ENCODE measurements at regions not wholly inside any gene's neighbourhood (a gene's known extent, or its start where the extent isn't known, plus 50 kb on each side); places are given as distances from the start of the nearest gene placed in this dataset.
"Not testable (repeated sequence)": the region's sequence is repeated elsewhere in the genome, so short reads cannot be mapped to it uniquely, and the experiment has no call there.

DNA sequence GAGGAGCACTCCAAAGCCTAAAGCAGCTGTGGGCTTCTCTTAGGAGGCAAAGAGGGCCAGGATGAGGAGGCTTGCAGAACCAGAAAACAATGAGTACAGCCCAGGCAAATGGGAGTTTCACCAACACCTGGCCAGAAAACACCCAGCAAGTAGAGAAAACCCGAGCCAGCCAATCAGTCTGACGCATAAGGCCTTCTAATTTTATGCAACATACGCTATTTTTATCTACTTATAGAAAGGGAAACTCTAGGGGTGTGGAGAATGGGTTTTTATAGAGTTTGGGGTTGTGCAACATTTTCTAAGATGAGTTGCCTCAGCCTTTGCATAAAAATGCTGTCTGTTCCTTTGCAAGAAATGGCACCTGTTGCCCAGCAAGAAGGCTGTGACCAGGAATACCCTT, 529.0 kb upstream of the CDH5 start:
- no peak for DNase-seq (ENCODE audit: low read depth in 3 of 3)

DNA sequence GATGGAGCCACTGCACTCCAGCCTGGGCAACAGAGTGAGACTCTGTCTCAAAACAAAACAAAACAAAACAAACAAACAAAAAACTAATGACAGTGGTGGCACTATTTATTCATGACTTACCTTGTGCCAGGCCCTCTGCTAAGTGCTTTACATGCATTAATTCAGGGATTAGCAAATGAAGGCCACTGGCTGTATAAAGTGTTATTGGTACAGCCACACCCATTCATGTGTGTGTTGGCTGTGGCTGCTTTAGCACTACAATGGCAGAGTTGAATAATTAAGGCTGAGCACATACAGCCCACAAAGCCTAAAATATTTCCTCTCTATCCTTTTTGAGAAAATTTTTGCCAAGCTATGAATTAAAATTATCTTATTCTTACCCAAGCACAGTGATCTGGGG, 531.8 kb upstream of the CDH5 start:
- DNase-seq (ENCODE audit: low read depth in 3 of 3): no peak

DNA sequence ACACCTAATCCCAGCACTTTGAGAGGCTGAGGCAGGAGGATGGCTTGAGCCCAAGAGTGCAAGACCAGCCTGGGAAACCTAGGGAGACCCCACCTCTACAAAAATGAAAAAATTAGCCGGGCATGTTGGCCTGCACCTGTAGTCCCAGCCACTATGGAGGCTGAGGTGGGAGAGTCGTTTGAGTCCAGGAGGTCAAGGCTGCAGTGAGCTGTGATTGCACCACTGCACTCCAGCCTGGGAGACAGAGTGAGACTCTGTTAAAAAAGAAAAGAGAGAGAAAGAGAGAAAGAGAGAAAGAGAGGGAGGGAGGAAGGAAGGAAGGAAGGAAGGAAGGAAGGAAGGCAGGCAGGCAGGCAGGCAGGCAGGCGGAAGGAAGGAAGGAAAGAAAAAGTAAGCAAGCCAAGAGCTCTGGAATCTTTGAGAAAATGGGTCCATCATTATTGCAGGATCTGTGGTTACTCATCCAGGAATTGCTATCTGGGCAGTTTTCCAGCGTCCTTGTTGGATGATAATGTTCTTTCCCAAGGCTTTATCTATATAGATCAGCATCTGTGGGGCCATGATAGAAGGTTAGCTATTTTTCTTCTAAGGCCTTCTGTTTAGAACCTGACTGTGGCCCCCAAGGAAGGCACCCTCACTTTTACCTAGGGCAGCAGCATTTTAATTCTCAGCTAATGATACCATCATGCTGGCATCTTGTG, 533.2 kb upstream of the CDH5 start:
- DNase-seq (ENCODE audit: low read depth in 3 of 3): no peak

DNA sequence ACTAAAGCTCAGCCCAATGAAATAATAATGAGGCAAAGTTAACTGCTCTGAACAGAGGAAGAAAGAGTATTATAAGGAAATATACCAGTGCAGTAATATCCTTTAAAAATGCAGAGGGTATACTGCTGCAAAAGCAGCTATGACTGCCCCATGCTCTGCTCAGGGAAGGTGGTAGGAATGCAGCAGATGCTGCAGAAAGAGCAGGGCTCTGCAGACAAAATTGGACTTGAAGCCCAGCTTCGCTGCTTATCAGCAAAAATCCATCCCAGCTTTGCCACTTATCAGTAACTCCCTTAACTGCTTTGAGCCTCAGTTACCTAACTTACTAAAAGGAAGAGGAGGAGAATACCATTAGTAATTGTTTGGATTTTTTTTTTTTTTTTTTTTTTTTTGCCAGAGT, 533.8 kb upstream of the CDH5 start:
- no peak for DNase-seq (ENCODE audit: low read depth in 3 of 3)

DNA sequence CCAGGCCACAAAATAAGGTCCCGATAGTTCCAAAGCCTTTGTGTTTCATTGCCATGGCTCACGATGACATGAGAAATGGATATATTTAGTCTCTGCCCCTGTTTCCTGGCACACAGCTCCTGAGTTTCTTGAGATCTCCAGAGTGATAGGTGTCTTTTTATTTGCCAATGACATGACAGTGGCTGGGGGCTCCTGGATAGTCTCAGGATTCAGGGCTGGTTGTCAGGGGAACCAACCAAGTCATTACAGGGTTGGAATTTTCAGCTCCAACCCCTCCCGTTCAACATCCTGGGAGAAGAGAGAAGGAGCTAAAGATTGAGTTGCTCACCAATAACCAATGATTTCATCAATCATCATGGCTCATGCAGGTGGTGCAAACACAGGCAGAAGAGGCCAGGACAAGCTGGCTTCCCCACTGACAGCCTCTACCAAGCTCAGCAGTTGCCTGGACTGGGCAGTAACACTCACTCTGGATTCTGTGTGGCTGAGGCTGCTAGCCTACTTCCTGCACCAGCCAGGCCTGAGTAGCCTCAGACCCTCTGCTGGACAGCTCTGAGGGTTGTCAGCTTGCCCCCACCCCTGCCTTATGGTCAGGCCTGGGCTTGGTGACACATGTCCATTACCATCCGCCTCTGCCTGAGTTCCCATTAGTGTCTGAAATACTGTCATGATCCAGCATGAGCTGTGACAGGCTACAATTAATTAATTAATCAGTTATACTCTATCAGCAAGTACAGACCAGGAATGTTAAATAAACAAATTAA, 534.4 kb upstream of the CDH5 start:
- DNase-seq (ENCODE audit: low read depth in 3 of 3): no peak

DNA sequence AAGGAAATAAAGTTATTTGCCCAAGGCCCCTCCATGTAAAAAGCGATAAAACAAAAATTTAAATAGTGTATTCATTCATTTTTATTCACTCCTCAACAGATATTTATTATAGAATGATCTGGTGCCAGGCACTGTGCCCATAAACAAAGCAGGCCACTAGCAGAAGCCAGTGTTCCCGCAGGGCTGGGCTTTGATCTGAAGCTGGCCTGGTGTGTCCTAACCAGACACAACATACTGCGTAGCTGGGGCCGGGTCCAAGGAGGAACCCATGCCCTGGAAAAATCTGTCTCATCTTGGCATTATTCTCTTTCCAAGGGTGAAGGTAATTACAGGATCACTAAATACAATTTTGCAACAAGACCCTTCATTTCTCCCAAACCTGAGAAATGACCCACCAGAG, 537.4 kb upstream of the CDH5 start:
- DNase-seq (ENCODE audit: low read depth in 3 of 3): no peak

DNA sequence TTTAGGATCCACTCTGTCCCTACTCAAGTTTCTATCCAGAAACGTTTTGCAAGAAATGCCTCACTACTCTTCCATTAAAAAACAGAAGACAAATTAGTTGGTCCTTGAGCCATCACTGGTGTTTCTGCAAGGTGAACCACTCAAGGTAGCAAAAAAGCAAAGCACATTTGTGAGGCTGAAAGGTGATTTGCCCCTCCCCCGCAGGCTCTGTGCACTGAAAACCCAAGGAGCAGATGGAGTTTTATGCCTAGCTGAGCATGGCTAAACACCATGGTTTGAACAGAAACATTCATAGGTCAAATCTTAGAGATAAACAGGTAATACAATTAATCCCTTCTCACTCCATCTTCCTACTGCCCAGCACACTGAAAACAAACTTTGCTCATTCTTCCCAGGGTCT, 538.2 kb upstream of the CDH5 start:
- no peak for DNase-seq (ENCODE audit: low read depth in 3 of 3)

DNA sequence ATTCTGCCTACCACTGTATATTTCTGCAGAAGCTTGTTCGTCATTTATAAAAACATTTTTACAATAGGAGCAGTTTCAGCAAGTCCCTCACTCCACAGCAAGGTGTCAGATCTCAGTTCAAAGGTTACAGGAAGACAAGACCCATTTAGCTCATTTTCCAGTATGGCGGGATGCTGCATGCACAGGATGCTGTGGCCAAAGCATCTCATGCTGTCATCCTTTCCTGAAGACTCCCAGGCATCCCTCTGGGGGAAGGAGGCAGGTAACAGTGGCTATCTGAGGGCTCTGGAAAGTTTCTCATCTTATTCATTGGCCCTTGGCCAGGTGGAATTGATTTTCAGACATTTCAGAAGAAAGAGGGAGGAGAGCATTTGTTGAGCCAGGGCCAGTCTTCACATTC, 539.3 kb upstream of the CDH5 start:
- DNase-seq (ENCODE audit: low read depth in 3 of 3): no peak

DNA sequence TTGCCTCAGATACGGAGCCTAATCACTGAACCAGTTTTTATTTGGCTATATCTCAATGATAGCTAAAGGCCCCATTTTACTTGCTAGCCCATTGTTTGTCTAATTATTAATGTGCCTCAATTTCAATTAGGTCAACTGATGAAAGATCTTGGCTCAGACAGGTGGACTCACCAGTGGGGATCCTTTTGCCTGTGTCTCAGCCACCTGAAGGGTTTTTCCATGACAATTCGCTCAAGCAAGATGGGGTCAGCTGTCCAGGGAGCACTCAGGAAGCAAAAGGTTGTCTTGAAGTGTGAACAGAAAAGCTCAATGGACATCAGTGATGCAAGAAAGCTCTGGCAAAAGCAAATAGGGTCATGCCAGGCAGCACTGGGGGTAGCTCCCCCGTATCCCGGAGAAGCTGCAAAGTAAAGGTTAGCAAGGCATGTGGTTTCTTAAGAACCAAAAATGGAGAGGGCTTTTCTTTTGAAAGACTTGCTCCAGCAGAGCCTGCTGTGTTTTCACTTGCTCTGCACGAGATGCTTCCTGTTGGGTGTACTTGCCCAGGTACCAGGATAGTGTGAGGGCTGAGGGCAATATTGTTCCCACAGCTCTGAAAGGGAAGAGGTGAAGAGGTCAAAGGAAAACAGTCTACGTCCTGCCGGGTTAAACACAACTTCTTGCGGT, 541.2 kb upstream of the CDH5 start:
- no peak for DNase-seq (ENCODE audit: low read depth in 3 of 3)

DNA sequence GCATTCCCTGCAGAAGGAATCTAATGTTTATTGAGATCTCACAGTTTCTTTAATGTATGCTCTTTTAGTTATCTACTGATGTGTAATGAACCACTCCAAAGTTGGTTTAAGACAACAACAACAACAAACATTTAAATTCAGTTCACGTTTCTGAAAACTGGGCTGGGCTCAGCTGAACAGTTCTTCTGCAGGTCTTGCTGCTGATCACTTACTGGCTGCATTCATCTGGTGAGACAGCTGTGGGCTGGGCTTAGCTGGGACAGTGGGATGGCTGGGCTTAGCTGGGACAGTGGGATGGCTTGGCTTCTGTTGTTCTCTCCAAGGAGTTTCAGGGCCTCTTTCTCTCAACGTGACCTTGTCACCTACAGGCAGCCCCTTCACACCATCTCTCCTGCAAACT, 544.3 kb upstream of the CDH5 start:
- no peak for DNase-seq (ENCODE audit: low read depth in 3 of 3)

DNA sequence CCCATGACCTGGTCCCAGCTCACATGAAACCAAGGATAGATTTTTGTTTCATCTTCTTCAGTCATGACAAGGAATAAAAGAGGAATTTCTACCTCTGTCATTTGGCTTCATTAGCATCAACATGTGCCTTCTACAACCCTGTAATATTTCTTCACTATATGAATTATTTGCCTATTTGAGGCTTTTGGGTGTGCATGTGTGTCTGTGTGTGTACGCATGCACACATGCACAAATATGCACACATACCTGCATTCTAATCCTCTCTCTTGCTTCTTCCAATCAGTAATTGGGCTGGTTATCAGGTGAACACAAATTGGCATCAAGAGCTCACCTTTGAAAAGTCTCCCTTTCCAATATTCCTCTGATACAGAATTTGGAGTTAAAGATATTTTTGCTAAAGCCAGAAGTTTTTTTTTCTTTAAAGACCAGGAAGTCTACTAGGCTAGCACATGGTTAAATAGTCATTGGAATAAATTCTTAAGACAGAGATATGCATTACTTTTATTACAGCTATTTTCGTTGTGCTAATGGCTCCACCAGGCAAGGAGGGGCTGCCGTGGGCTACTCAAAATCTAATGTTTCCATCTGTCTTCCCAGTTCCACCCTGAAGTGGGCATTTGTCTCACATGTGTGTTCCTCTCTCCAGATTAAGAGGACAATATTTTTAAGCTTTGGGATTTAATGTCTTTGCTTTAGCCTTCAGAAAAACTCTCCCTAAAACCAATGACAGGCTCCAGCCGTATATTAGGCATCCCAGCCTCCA, 547.2 kb upstream of the CDH5 start:
- DNase-seq (ENCODE audit: low read depth in 3 of 3): no peak

DNA sequence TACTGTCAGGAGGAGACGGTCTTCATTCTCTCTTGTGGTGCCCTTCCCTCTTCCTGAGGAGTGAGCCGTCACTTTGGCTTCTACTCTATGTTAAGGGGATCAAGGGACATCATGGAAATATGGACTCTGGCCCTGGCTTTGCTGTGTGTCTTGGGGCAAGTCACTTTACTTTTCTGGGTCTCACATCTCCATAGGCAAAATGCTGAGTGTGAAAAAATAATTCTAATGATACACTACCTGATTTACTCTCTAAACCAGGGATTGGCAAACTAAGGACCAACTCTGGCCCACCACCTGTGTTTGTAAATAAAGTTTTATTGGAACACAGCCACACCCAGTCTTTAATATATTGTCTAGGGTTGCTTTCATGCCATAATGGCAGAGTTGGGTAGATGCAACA, 548.7 kb upstream of the CDH5 start:
- DNase-seq (ENCODE audit: low read depth in 3 of 3): no peak

DNA sequence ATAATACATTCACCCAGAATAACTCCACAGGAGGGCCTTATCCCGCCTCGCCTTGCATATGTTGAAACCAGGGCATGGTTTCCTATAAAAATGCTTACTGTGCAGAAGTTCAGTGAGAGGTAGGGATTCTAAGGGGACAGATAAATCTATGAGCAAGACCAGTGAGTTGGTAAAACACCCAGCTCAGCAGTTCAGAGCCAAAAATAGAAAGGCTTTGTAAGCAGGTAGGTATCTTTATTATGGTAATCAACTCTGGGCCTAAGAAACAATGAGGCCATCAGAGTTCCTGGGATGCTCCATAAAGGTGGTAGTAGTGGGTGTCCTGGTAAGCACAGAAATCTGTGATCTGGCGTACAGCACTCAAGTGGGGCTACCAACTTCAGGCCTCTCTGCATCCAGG, 549.4 kb upstream of the CDH5 start:
- no peak for DNase-seq (ENCODE audit: low read depth in 3 of 3)

DNA sequence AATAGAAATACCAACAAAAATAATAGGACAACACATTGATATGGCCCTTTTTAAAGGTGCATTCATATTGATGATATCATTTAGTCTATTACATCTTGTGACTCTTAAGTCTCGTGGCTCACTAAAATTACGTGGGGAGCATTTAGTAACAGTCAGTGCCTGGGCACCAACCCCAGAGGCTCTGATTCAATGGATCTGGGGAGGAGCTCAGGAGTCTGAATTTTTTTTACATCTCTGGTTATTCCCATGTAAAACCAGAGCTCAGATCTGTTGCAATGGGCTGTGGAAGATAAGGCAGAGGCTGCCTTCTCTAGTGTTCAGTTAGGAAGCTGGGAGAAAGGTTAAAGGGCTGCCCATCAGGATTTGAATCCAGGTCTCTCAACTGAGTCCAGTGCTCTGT, 549.9 kb upstream of the CDH5 start:
- no peak for DNase-seq (ENCODE audit: low read depth in 3 of 3)

DNA sequence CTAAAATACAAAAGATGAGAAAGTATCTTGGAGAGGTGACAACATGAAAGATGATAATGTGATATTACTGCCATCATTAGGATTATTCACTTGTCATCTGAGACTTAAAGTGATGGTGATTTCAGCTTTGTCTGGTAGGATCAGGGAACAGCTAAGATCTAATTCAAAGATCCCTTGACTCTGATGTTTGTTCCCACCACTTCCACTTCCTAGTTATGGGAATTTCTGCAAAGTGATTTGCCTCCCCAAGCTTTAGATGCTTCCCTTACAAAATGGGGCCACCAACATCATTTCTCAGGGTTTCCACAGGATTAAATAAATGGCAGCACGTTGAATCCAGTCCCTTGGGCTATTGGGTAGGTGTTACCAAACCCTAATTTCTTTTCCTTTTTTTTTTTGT, 550.8 kb upstream of the CDH5 start:
- DNase-seq (ENCODE audit: low read depth in 3 of 3): no peak

DNA sequence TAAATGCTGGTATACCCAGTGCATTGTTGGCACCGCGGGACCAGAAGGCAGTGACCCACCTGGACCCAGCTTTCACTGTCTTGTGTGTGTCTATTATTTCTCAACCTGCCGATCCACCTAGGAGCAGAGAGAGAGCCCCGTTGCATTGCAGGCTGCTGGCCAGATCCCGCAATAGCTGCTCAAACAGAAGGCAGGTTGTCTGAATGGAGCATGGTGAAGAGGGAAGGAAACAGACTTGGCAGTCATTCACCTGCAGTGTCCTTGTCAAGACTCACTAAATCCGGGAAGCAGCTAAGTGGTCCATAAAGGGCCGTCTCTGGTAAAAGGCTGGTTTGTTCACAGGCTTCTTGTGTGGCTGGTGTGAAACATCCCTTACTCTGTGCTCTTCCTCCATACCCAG, 552.6 kb upstream of the CDH5 start:
- not testable (repeated sequence) for DNase-seq (ENCODE audit: low read depth in 3 of 3)

DNA sequence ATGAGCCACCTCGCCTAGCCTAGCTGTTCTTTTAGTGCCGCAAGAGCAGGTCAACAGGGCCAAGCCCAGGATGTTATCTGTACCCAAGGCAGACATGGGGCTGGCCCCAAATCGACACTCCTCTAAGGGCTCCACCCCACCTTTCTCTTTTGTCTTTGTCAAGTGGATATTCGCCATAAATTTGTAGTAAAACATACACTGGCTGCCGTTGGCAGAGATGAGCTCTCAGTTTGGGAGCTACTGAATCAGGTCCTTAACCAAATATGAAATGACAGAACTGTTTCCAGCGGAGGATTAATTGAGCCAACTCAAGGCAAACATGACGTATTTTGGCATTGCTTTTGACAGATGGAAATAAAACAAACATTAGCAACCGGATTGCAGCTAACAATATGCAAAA, 556.9 kb upstream of the CDH5 start:
- DNase-seq (ENCODE audit: low read depth in 3 of 3): no peak

DNA sequence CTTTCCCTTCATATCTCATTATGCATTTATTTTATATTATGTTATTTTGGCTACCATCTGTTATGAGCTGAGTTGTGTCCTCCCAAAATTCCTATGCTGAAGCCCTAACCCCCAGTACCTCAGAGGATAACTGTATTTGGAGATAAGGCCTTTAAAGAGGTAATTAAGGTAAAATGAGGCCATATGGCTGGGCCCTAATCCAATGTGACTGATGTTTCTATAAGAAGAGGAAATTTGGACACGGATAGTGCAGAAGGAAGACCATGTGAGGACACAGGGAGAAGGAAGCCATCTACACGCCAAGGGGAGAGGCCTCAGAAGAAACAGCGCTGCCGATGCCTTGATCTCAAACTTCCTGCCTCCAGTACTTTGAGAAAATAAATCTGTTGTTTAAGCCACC, 557.7 kb upstream of the CDH5 start:
- no peak for DNase-seq (ENCODE audit: low read depth in 3 of 3)

DNA sequence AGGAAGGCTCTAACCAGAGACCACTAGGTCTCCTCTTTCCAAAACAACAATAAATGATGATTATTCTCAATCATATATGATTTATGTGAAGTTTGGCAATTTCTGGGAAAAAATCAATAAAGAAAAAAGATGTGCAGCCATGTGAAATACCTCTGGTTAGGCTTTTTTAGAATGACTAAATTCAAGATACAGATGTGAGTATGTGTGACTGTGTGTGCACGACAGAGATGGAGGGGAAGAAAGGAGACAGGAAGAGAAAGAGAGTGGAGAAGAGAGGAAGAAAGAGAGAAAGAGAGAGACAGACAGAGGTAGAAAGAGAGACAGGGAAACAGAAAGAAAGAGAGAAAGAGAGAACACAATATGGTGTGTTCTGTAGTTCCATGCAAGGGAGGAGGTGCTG, 558.6 kb upstream of the CDH5 start:
- DNase-seq (ENCODE audit: low read depth in 3 of 3): no peak

DNA sequence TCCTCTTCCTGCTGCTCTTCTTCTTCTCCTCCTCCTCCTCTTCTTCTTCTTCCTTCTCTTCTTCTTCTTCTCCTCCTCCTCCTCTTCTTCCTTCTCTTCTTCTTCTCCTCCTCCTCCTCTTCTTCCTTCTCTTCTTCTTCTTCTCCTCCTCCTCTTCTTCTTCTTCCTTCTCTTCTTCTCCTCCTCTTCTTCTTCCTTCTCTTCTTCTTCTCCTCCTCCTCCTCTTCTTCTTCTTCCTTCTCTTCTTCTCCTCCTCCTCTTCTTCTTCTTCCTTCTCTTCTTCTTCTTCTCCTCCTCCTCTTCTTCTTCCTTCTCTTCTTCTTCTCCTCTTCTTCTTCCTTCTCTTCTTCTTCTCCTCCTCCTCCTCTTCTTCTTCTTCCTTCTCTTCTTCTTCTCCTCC, 560.8 kb upstream of the CDH5 start:
- DNase-seq (ENCODE audit: low read depth in 3 of 3): not testable (repeated sequence)

DNA sequence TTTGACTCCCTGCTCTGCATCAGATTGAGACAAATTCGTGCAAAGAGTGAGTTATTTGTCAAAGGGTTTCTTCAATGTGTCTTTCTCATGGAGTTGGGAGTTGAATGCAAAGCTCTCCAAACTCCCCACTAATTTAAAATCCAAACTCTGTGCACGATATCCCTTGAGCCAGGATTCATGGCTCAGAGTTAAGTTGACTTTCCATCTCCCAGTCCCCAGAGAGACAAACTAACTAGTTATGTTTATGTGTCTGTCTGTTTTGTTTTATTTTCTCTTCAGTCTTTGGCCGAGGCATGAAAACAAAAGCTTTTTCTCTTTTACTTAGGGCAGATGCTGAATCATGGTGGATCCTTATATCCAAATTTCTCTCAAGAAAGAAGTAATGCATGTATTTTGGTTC, 570.0 kb upstream of the CDH5 start:
- DNase-seq (ENCODE audit: low read depth in 3 of 3): no peak

DNA sequence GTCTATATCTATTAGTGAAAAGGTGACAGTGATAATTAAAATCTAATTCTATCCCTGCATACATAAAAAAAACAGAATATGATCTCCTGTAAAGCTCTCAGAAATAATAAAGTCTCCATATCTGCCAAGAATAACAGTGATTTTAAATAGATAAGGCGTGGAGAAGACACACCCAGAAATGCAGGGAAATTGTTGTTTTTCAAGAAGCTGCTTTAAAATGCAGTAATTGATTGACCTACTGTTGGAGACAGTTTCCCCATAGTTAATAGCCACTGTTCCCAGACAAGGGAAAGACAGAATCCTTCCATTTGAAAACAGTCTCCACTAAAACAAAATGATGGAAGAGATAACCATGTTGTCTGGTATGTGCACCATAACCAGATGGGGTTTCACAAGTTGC, 571.5 kb upstream of the CDH5 start:
- no peak for DNase-seq (ENCODE audit: low read depth in 3 of 3)

All from stimulated activated CD4-positive, alpha-beta T cell treated with anti-CD3 and anti-CD28 coated beads, TNF-alpha, amount 100 ng/mL, for 48 hours (primary cell).